PC-3 (cell line): ENCODE measurements at regions not wholly inside any gene's neighbourhood (a gene's known extent, or its start where the extent isn't known, plus 50 kb on each side); places are given as distances from the start of the nearest gene placed in this dataset.

Experiments
- EZH2phosphoT487 ChIP-seq: fragments of 300-600 bp; sonication (generic); IDR thresholded peaks from 2 replicates; pipeline ENCODE4 v1.6.1; 2018; ENCODE audit warnings: mild to moderate bottlenecking, antibody characterized with exemption, low read length, borderline replicate concordance
- TF ChIP-seq, protein P1 (sequence below): fragments of 300-600 bp; sonication (generic); conservative IDR thresholded peaks from 2 replicates; pipeline ENCODE4 v1.5.1; 2017; ENCODE audit warnings: antibody characterized with exemption, low read depth, mild to moderate bottlenecking, low read length

DNA sequence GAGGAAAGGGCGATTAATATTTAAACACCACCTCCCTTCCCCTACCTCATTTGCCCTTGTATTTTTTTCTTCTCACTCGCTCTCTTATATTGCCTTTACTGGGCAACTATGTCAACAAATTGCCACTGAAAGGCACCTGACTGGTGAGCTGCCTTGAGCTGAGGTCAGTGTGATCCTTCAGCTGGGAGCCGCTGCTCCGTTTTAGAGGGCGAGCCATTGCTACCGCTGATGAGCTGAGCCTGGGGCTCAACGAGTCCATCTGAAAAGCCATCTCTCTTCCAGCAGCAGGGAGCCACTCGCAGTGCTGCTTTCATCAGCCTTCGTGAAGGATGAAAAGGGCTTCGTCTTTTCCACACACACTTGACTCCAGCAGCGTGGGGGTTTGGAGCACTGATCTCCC is 108.0 kb upstream of the KIF26B start:
- TF ChIP-seq, protein P1, sequence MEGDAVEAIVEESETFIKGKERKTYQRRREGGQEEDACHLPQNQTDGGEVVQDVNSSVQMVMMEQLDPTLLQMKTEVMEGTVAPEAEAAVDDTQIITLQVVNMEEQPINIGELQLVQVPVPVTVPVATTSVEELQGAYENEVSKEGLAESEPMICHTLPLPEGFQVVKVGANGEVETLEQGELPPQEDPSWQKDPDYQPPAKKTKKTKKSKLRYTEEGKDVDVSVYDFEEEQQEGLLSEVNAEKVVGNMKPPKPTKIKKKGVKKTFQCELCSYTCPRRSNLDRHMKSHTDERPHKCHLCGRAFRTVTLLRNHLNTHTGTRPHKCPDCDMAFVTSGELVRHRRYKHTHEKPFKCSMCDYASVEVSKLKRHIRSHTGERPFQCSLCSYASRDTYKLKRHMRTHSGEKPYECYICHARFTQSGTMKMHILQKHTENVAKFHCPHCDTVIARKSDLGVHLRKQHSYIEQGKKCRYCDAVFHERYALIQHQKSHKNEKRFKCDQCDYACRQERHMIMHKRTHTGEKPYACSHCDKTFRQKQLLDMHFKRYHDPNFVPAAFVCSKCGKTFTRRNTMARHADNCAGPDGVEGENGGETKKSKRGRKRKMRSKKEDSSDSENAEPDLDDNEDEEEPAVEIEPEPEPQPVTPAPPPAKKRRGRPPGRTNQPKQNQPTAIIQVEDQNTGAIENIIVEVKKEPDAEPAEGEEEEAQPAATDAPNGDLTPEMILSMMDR = no peak
- no peak for TF ChIP-seq EZH2phosphoT487
